Keratinocyte (primary cell): ENCODE measurements at regions not wholly inside any gene's neighbourhood (a gene's known extent, or its start where the extent isn't known, plus 50 kb on each side); places are given as distances from the start of the nearest gene placed in this dataset.

ENCODE experiments used
- DNase-seq: peaks from one replicate; pipeline ENCODE4 v3.0.0-alpha.2; 2011; ENCODE audit warnings: low read depth, missing footprints, low spot score
- FAIRE-seq: peaks from 2 replicates; lab custom pipeline; 2011; peaks lifted over from hg19 to GRCh38; lab: Jason Lieb, UNC
- H2AFZ ChIP-seq: 2 replicates; pipeline ENCODE4 v1.6.0; 2012; ENCODE audit warnings: low read length, control low read depth, inconsistent platforms; ENCODE audit not compliant: control insufficient read depth
- H3K27ac ChIP-seq: 2 replicates; pipeline ENCODE4 v1.5.1; 2011; ENCODE audit warnings: low read length; ENCODE audit not compliant: control insufficient read depth, insufficient read depth
- H3K27me3 ChIP-seq: 3 replicates; pipeline ENCODE4 v1.6.0; 2011; ENCODE audit warnings: low read length; ENCODE audit not compliant: control insufficient read depth, insufficient read depth; ENCODE audit errors: extremely low read depth
- H3K36me3 ChIP-seq, 2 experiments: 2 replicates in 1 of 2; 3 replicates in 1 of 2; pipeline ENCODE4 v1.5.1; 2011; ENCODE audit warnings: low read length in 2 of 2, mild to moderate bottlenecking in 1 of 2; ENCODE audit not compliant: control insufficient read depth in 2 of 2, insufficient read depth in 2 of 2; ENCODE audit errors: extremely low read depth in 1 of 2
- H3K4me1 ChIP-seq: 3 replicates; pipeline ENCODE4 v1.5.1; 2011; ENCODE audit warnings: low read length; ENCODE audit not compliant: control insufficient read depth, insufficient read depth; ENCODE audit errors: extremely low read depth
- H3K4me2 ChIP-seq: 3 replicates; pipeline ENCODE4 v1.6.0; 2011; ENCODE audit warnings: low read depth, low read length; ENCODE audit not compliant: control insufficient read depth, insufficient read depth; ENCODE audit errors: extremely low read depth
- H3K4me3 ChIP-seq, 3 experiments: fragments of 200-600 bp in 1 of 3; sonication (generic) in 1 of 3; 2 replicates in 2 of 3; 3 replicates in 1 of 3; pipeline ENCODE4 v1.5.1; 2011 to 2016; ENCODE audit warnings: low read length in 3 of 3, mild to moderate bottlenecking in 3 of 3, control low read depth in 2 of 3, inconsistent platforms in 1 of 3, low read depth in 1 of 3, mixed read lengths in 1 of 3, mixed run types in 1 of 3, moderate library complexity in 1 of 3; ENCODE audit not compliant: control insufficient read depth in 2 of 3, insufficient read depth in 2 of 3; ENCODE audit errors: extremely low read depth in 1 of 3
- H3K79me2 ChIP-seq: 2 replicates; pipeline ENCODE4 v1.6.0; 2012; ENCODE audit warnings: low read length; ENCODE audit not compliant: control insufficient read depth, insufficient read depth
- H3K9ac ChIP-seq: 3 replicates; pipeline ENCODE4 v1.6.0; 2011; ENCODE audit warnings: low read length; ENCODE audit not compliant: control insufficient read depth, insufficient read depth; ENCODE audit errors: extremely low read depth
- H3K9me1 ChIP-seq: 3 replicates; pipeline ENCODE4 v1.6.0; 2011; ENCODE audit warnings: low read length; ENCODE audit not compliant: control insufficient read depth, insufficient read depth; ENCODE audit errors: extremely low read depth
- H3K9me3 ChIP-seq: 2 replicates; pipeline ENCODE4 v1.5.1; 2012; ENCODE audit warnings: low read depth, low read length; ENCODE audit not compliant: control insufficient read depth
- H4K20me1 ChIP-seq: 3 replicates; pipeline ENCODE4 v1.6.0; 2011; ENCODE audit warnings: low read length; ENCODE audit not compliant: control insufficient read depth, insufficient read depth; ENCODE audit errors: extremely low read depth
- EZH2 ChIP-seq: IDR thresholded peaks from one replicate; pipeline ENCODE4 v1.6.1; 2012; ENCODE audit warnings: inconsistent platforms, mild to moderate bottlenecking, low read length, moderate library complexity
- dilution Hi-C: fragments of 300-500 bp; cut with MboI; formaldehyde crosslinking; loops from one replicate; pipeline ENCODE4 v1.7.0; 2020; ENCODE audit warnings: low sequenced_read_pairs; ENCODE audit not compliant: extremely low pct_ligation_motif_present
- TF ChIP-seq, protein P1 (sequence below), 3 experiments: IDR thresholded peaks in 1 of 3; conservative IDR thresholded peaks in 1 of 3; optimal IDR thresholded peaks in 1 of 3; 2 replicates in 2 of 3; 3 replicates in 1 of 3; pipeline versions ENCODE3 to v1.5.1; 2011; ENCODE audit warnings: low read length in 3 of 3, mild to moderate bottlenecking in 3 of 3, moderate library complexity in 2 of 3, control low read depth in 1 of 3, inconsistent platforms in 1 of 3; ENCODE audit not compliant: insufficient read depth in 2 of 3; ENCODE audit errors: extremely low read depth in 1 of 3

DNA sequence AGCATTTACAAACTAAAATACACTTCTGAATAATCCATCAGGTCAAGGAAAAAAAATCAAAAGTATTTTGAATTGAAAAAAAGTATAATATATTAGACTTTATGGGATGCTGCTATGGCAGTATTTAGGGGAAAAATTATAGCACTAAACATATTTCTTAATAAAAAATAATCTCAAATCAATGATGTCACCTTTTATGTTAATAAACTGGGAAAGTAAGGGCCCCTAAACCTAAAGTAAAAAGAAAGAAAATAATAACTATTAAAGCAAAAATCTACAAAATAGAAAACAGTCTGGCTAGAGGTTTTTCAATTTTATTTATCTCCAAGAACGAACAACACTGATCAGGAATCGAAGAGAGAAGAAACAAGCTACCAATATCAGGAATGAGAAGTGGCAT is 160.8 kb upstream of the PLXNA2 start:
- Histone ChIP-seq H2AFZ (no peak overlapping the region), H3K4me1 (no peaks in the 10 kb centered on the region), H3K27me3 (no peaks in the 10 kb centered on the region), H3K27ac (no peak overlapping the region), H3K36me3 (no peaks in the 10 kb centered on the region), H3K9me1 (no peaks in the 10 kb centered on the region), H3K9ac (no peak overlapping the region), H3K79me2 (no peaks in the 10 kb centered on the region), H4K20me1 (no peaks in the 10 kb centered on the region), H3K4me3 (no peak overlapping the region), H3K4me2 (no peak overlapping the region), H3K9me3 (no peaks in the 10 kb centered on the region)
- FAIRE-seq (no peak), DNase-seq (no peak)
- dilution Hi-C loops = no loop called here
- TF ChIP-seq, protein P1, sequence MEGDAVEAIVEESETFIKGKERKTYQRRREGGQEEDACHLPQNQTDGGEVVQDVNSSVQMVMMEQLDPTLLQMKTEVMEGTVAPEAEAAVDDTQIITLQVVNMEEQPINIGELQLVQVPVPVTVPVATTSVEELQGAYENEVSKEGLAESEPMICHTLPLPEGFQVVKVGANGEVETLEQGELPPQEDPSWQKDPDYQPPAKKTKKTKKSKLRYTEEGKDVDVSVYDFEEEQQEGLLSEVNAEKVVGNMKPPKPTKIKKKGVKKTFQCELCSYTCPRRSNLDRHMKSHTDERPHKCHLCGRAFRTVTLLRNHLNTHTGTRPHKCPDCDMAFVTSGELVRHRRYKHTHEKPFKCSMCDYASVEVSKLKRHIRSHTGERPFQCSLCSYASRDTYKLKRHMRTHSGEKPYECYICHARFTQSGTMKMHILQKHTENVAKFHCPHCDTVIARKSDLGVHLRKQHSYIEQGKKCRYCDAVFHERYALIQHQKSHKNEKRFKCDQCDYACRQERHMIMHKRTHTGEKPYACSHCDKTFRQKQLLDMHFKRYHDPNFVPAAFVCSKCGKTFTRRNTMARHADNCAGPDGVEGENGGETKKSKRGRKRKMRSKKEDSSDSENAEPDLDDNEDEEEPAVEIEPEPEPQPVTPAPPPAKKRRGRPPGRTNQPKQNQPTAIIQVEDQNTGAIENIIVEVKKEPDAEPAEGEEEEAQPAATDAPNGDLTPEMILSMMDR (optimal IDR thresholded peaks at IDR 0.05 in 1 of 3, IDR thresholded peaks at IDR 0.05 in 1 of 3, conservative IDR thresholded peaks at IDR 0.05 in 1 of 3; ENCODE audit: extremely low read depth in 1 of 3, insufficient read depth in 2 of 3, low read length in 3 of 3) = no peak
- no peak for TF ChIP-seq EZH2

DNA sequence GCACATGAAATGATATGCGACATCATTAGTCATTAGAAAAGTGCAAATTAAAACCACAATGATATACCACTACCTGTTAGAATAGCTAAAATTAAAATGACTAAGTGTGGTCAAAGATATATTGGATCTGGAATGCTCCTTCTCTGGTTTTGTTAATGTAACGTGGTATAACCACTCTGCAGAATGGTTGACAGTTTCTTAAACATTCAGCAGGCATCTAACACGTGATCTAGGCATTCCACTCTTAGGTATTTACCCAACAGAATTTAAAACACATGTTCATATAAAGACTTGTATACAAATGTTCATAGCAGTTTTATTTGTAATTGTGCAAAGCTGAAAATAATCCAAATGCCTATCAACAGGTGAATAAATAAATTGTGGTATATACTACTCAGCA is 165.0 kb upstream of the PLXNA2 start:
- no peak for FAIRE-seq

More for the DNA sequence above, 165.0 kb upstream of the PLXNA2 start:
- Histone ChIP-seq H3K4me1 (no peaks in the 10 kb centered on the region), H3K9me1 (no peaks in the 10 kb centered on the region), H3K27me3 (peaks cover 3% of the 10 kb centered on the region), H3K4me2 (no peak overlapping the region), H2AFZ (no peak overlapping the region), H3K36me3 (no peaks in the 10 kb centered on the region), H3K9ac (no peak overlapping the region), H4K20me1 (no peaks in the 10 kb centered on the region), H3K4me3 (no peak overlapping the region), H3K9me3 (no peaks in the 10 kb centered on the region), H3K27ac (no peak overlapping the region), H3K79me2 (no peaks in the 10 kb centered on the region)
- dilution Hi-C loops = no loop called here
- no peak for TF ChIP-seq EZH2
- TF ChIP-seq, protein P1 (optimal IDR thresholded peaks at IDR 0.05 in 1 of 3, IDR thresholded peaks at IDR 0.05 in 1 of 3, conservative IDR thresholded peaks at IDR 0.05 in 1 of 3; ENCODE audit: extremely low read depth in 1 of 3, insufficient read depth in 2 of 3, low read length in 3 of 3) = no peak
- no peak for DNase-seq
